ENCODE measurements at regions not wholly inside any gene's neighbourhood (a gene's known extent, or its start where the extent isn't known, plus 50 kb on each side); places are given as distances from the start of the nearest gene placed in this dataset.

DNA sequence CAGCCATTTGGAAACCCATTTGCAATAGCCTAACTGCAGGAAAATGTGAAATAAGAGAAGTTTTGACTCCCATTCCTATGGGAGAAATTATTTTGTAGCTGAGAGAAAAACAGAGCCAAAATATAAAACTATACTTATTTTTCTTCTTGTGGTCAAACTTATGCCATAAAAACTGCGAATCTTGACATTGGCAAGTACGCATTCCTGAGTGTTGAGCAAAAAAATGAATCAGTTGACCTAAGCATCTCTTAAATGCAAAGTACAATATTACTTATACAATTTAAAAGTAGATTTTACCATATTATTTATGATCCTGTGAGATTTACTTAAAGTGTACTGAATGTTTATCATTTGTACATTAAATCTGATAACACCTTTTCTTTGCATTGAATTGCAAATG, 50.1 kb upstream of the CMC1 start:
- TF ChIP-seq, protein P1, sequence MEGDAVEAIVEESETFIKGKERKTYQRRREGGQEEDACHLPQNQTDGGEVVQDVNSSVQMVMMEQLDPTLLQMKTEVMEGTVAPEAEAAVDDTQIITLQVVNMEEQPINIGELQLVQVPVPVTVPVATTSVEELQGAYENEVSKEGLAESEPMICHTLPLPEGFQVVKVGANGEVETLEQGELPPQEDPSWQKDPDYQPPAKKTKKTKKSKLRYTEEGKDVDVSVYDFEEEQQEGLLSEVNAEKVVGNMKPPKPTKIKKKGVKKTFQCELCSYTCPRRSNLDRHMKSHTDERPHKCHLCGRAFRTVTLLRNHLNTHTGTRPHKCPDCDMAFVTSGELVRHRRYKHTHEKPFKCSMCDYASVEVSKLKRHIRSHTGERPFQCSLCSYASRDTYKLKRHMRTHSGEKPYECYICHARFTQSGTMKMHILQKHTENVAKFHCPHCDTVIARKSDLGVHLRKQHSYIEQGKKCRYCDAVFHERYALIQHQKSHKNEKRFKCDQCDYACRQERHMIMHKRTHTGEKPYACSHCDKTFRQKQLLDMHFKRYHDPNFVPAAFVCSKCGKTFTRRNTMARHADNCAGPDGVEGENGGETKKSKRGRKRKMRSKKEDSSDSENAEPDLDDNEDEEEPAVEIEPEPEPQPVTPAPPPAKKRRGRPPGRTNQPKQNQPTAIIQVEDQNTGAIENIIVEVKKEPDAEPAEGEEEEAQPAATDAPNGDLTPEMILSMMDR (IDR thresholded peaks at IDR 0.05): no peak
- no peak for TF ChIP-seq POLR2A (IDR thresholded peaks at IDR 0.05)

Measured in heart left ventricle (tissue), 13 donors.